Retinal pigment epithelial cell (primary cell): ENCODE measurements at regions not wholly inside any gene's neighbourhood (a gene's known extent, or its start where the extent isn't known, plus 50 kb on each side); places are given as distances from the start of the nearest gene placed in this dataset.

Experiments used
- DNase-seq: peaks from one replicate; pipeline ENCODE4 v3.0.0-alpha.2; 2010; ENCODE audit warnings: low read depth
- H3K4me3 ChIP-seq: 2 replicates; pipeline ENCODE4 v1.5.1; 2011; ENCODE audit warnings: mild to moderate bottlenecking, low read length, control low read depth, moderate library complexity
- CTCF ChIP-seq: conservative IDR thresholded peaks from 2 replicates; pipeline ENCODE4 v1.5.1; 2011; ENCODE audit warnings: low read depth, low read length, control low read depth, inconsistent platforms

DNA sequence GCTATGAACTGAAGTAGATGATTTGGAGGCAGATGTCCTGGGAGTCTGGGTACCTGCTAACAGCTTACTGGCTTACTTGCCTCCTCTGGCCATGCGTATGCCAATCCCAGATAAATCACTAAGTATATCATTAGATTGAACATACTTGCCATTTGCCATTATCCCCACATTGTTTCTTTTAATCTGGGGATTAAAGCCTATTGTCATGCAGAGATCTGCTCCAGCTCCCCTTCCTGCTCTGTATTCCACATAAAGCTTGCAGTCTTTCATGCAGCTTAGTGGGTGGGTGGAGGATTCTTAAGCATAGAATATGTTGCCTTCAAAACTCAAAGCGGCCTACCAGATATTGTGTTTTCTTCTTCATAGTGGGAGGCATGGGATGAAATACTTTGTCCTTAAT lies 311.8 kb upstream of the MMADHC start:
- no peak for TF ChIP-seq CTCF
- DNase-seq, result no peak
- no peak overlapping the region for H3K4me3 ChIP-seq

DNA sequence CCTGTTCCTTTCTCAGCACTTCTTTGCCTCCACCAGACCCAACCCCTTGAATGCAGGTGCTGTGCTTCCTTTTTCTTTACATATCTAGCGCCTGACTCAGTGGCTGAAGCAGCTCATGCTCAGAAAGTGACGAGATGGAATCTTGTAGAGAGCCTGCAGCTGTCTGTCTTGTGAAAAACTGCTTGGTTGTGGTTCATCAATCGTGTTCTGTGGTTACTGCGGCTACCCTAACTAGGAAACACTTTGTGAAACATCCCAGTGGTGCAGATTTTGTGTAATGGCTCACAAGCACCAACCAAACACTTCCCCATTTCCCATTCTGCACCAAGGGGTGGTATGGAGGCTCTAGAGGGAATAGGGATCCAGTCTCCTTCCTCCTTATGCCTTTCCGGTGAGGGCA lies 307.2 kb upstream of the MMADHC start:
- no peak overlapping the region for H3K4me3 ChIP-seq
- TF ChIP-seq CTCF, result no peak
- no peak for DNase-seq

- no peak for TF ChIP-seq CTCF
- no peak for DNase-seq
- no peak overlapping the region for H3K4me3 ChIP-seq
Measured at GRCh38 chr2:149894226-149894625, 306.7 kb upstream of the MMADHC start.

DNA sequence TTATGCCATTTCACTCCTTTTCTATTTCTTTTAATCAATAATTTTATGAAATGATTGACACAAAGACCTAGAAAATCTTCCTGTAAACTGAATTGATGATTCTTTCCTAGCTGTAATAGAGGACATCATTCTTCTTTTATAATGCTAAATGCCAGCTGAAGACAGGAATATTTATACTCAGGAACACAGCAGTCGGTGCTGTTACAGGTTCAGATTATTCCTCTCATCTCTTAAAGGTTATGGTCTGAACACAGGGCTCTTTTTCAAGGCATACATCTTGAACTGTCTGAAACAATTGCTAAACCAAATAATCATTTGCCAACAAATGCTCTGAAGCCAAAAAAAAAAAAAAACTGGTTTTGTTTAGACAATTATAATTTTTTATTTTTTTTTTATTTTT lies 305.0 kb upstream of the MMADHC start:
- DNase-seq, result no peak
- no peak for TF ChIP-seq CTCF
- H3K4me3 ChIP-seq, result no peak overlapping the region

DNA sequence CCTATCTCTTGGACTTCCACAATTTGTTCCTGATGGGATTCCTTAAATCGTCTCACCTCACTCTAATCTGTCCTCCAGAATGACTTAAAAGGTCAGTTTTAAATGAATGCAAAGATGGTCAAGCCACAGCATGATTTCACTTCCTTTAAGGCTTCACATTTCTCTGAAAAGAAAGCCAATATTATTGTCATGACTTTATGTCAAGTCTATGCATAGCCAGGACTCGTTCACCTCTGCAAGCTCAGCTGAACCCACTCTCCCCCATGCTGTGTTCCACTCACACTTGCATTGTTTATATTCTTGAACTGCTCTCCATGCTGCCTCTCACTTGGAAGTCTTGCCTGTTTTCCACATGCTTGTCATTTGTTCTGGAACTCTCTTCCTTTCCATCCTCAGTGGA lies 298.4 kb upstream of the MMADHC start:
- TF ChIP-seq CTCF, result no peak
- no peak overlapping the region for H3K4me3 ChIP-seq
- DNase-seq, result no peak

GRCh38 chr2:149885468-149885867 lies 297.9 kb upstream of the MMADHC start:
- no peak overlapping the region for H3K4me3 ChIP-seq
- no peak for DNase-seq
- TF ChIP-seq CTCF, result no peak

DNA sequence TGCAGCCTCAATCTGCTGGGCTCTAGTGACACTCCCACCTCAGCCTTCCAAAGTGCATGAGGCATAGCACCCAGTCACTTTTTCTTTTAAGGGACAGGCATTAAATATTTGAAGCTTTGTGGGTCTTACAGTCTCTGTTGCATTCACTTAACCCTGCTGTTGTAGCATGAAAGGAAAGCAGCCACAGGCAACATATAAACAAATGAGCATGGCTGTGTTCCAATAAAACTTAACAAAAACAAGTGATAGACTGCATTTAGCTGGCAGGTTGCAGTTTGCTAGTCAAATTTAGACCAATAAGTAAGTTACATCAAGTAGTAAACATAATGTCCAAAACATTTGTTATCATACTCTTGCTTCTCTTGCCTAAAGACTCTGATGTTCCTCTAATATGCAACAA lies 297.3 kb upstream of the MMADHC start:
- DNase-seq, result no peak
- no peak for TF ChIP-seq CTCF
- no peak overlapping the region for H3K4me3 ChIP-seq
